ENCODE measurements at regions not wholly inside any gene's neighbourhood (a gene's known extent, or its start where the extent isn't known, plus 50 kb on each side); places are given as distances from the start of the nearest gene placed in this dataset.

GRCh38 chr7:144936314-144936713 lies 100.5 kb upstream of the TPK1 start:
- DNase-seq, result no peak

GRCh38 chr7:144910411-144910810 lies 74.6 kb upstream of the TPK1 start:
- DNase-seq, result no peak

DNA sequence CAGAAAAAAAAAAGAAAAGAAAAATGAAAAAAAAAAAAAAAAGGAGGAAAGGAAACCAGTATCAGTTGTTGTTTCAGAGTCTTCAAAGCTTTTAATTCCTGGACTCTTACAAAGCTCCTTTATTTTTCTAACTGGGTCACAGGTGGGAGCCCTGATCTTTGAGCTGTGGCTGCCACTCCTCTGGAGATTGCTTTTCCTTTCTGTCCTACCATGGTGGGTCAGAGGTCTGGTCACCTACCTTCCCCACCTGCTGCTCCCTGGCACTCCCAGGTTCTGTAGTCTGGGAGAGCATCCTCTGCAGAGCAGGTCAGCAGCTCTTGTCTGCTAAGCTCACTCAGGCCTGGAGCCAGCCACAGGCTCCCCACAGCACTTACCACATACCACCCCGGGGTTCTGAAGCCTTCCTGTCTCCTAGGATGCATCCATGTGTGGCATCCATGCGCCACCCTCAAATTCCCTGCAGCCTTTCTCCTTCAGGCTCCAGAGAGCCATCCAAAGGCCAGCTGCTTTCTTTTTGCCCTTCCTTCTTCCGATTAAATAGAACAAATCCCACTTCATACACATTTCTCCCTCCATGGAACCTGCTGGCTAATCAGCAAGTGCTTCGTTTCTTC lies 73.2 kb upstream of the TPK1 start:
- DNase-seq, result no peak

DNA sequence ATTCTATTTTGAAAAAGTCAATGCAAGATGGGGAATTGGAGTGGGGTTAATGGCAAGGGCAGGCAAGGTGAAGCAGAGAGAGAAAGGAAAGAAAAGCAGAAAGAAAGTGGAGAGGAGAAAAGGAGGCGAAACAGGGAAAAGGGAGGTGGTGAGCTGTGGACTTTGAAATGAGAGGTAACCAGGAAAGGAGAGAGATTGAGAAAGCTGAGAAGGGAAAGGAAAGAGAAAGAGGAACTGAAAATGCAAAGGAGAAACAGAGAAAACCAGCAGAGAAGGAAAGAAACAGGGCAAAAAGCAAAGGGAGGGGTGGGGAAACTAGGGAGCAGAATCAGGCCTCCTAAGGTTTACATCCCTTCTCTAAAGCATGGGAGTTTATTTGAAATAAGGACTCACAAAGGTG lies 72.5 kb upstream of the TPK1 start:
- DNase-seq, result no peak

DNA sequence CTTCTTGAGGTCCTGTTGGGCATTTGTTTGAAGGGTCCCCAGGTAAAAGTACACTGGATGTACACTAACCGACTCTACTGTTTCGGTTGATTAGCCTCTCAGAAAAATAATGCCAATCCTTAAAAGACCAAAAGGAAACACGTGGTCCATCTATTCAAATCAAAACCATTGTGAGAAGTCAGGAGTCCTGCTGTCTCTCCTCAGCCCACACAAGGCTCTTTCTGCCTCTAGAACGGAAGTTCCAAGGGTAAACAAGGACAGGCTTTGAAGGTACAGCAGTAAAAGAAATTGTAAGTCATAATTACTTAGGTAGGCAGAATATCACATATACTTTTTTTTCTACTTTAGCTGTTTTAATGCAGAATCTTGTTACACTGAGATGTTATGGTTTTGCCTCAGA lies 71.7 kb upstream of the TPK1 start:
- DNase-seq, result no peak

DNA sequence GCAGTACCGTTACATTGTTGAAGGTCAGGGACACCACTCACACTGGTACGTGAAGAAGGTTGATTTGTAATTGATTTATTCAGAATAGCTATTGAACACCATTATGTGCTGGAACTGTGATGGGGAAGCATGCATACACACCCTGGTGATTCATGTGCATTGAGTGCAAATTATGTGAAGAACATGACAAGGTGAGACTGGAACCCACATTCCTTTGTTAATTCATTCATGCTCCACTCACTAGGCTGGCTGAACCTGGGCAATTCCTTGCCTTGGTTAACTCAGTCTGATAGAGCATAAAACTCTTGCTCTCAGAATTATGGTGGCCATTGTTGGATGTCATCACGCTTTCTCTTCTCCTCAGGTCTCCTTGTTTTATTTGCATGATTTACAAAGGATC lies 67.3 kb upstream of the TPK1 start:
- no peak for DNase-seq

DNA sequence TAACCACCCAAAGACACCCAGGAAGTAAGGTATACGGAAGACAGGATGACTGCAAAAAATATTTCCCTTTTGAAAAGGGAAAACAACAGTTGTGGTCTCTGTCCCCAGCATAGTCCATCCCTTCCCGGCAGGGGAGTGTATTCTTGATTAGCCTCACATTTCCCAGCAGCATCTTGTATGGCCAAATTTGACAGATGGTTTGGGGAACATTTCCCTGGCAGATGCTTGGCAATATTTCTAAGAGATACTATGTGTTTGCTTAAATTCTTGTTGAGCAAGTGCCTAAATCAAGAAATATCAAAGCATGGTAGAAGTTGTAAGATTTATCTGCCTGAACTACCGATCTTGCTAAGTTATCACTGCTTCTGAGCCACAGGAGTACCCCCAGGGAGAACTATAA lies 56.9 kb upstream of the TPK1 start:
- DNase-seq, result no peak

All from hippocampal formation (tissue), 2 donors.